GM19328 (cell line): ENCODE measurements at regions not wholly inside any gene's neighbourhood (a gene's known extent, or its start where the extent isn't known, plus 50 kb on each side); places are given as distances from the start of the nearest gene placed in this dataset.

Experiments
- ATAC-seq: cut with Tn5 transposase; IDR thresholded peaks from one replicate; pipeline ENCODE4 v1.9.1; 2021; ENCODE audit warnings: mild to moderate bottlenecking, moderate library complexity; ENCODE audit not compliant: unreplicated experiment

DNA sequence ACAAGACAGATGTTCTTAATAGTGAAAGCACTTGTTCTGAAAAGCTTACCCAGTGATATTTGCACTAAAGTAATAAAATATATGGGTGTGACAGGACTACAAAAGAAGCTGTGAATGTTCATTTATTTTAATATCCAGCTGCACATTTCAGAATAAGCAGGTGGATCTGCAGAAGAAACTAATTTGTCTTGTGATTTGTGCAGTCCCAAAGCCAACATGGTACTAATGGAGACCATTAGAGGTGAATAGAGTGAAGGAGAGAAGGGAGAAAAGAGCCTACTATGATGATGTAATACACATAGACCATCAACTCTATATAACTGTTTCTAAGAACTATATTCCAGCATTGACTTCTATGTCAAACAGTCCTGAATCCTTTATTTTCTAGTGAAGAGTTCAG, 362.8 kb downstream of the ISL1 start:
- ATAC-seq, result no peak

GRCh38 chr5:51748647-51749046, 365.4 kb downstream of the ISL1 start:
- no peak for ATAC-seq
